CD4-positive, alpha-beta T cell treated with Interferon alpha-2 for 1 hour (primary cell): ENCODE measurements at regions not wholly inside any gene's neighbourhood (a gene's known extent, or its start where the extent isn't known, plus 50 kb on each side); places are given as distances from the start of the nearest gene placed in this dataset.

Source experiments
- DNase-seq, 2 donors: peaks; one replicate each; pipeline ENCODE4 v3.0.0-alpha.2; 2020 to 2022

DNA sequence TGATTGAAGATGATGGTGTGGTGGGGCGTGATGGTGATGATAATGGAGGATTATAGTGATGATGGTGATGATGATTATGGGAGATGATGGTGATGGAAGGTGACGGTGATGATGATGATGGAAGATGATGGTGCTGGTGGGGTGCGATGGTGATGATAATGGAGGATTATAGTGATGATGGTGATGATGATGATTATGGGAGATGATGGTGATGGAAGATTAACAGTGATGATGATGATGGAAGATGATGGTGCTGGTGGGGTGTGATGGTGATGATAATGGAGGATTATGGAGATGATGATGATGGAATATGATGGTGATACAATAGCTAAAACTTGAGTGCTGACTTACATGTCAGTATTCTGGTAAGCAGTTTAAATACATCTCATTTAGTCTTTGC, 391.0 kb upstream of the EEF2KMT start:
- no peak for DNase-seq

GRCh38 chr16:5487728-5488127, 390.1 kb upstream of the EEF2KMT start:
- no peak for DNase-seq

DNA sequence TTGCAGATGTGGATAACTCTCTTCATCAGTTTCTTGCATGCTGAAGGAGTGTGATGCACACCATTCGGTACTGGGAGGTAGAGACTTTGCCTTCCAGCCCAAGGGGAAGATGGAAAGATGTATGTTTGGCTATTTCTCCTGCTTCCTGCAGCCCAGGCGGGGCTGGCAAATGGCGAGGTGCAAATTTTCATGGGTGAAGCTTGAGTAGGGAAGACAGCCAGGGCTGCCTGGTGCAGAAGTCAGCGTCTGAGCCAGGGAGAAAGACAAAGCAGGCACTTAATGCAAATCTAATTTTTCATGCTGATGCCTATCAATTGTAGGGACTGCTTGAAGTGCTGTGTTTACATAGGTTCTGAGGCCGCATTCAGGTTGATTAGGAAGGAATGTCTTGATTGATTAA, 384.7 kb upstream of the EEF2KMT start:
- DNase-seq, result no peak

GRCh38 chr16:5480431-5481195, 383.0 kb upstream of the EEF2KMT start:
- no peak for DNase-seq

- DNase-seq, result no peak
Measured at GRCh38 chr16:5479926-5480325, 382.3 kb upstream of the EEF2KMT start.

DNA sequence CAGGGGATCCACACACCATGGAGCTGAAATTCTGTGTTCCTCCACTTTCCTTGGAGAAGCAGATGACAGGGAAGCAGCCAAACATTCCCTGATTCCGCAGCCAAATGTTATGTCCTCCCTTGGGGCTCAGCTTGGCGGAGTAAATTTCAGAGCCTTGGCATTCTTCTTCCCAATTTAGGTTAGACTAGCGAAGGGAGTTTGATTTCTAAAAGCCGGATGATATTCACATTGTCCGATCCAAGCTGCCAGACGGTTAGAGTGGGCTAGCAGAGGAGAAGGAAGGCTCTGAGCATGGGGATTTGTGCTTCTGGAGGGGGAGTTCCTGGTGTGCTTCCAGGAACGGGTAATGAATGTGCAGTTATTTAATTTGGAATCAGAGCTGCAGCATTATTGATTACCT, 380.4 kb upstream of the EEF2KMT start:
- no peak for DNase-seq

GRCh38 chr16:5477251-5477650, 379.7 kb upstream of the EEF2KMT start:
- DNase-seq, result no peak

- no peak for DNase-seq
Measured at GRCh38 chr16:5472552-5472951, 375.0 kb upstream of the EEF2KMT start.

GRCh38 chr16:5468488-5468887, 370.9 kb upstream of the EEF2KMT start:
- no peak for DNase-seq

- no peak for DNase-seq
Measured at GRCh38 chr16:5467552-5467951, 370.0 kb upstream of the EEF2KMT start.

DNA sequence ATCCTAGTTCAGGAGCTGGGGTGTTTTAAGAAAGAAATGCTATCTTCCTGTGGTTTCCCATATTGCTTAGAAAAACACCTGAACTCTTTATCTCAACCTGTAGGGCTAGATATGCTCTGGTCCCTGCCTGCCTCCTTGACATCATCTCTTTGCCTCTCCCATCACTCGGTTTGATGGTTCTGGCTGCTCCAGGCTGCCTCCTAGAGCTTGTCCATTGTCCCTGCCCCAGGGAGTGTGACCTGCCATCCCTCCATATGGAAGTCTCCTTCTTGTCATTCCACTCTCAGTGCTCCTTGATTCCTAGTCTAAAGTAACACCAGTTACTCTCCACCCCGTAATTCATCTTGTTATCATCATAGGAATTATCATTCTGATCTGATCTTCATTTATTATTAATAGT, 369.0 kb upstream of the EEF2KMT start:
- DNase-seq, result no peak

DNA sequence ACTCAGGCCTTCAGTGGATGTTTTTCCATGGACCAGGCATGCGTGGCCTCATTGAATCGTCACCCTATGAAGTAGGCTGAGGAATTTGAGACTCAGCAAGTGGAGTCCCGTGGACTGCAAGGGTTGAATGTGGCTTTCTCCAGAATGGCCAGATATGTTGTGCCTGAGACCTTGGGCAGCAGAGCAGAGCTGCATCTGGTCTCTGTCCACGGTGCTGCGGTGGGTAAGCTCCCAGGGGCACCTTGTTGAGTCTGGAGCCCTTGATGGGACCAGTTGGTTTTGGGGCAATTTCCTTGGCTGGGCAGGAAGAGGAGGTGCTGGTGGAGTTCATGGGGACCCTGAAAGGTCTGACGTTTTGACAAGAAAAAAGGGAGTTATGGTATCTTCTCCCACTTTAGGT, 368.1 kb upstream of the EEF2KMT start:
- DNase-seq, result no peak

GRCh38 chr16:5463820-5464219, 366.2 kb upstream of the EEF2KMT start:
- DNase-seq, result no peak

GRCh38 chr16:5461574-5461973, 364.0 kb upstream of the EEF2KMT start:
- no peak for DNase-seq

- DNase-seq, result no peak
Measured at GRCh38 chr16:5461141-5461540, 363.5 kb upstream of the EEF2KMT start.

GRCh38 chr16:5460701-5461100, 363.1 kb upstream of the EEF2KMT start:
- no peak for DNase-seq

- DNase-seq, result no peak
Measured at GRCh38 chr16:5459863-5460262, 362.3 kb upstream of the EEF2KMT start.

DNA sequence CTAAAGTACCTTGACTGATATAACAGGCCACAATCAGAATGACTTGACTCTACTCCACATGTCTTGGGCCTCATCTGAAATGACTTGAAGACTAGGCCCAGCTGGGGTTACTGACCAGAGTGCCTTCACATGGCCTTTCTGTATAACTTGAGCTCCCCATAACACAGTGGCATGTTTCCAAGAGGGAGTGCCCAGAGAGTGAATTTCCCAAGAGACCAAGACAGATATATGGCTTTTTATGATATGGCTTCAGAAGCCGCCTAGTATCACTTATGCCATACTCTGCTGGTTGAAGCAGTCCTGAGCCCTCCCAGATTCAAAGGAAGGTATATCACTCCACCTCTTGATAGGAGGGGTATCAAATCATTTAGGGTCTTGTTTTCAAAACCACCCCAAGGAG, 357.5 kb upstream of the EEF2KMT start:
- no peak for DNase-seq

DNA sequence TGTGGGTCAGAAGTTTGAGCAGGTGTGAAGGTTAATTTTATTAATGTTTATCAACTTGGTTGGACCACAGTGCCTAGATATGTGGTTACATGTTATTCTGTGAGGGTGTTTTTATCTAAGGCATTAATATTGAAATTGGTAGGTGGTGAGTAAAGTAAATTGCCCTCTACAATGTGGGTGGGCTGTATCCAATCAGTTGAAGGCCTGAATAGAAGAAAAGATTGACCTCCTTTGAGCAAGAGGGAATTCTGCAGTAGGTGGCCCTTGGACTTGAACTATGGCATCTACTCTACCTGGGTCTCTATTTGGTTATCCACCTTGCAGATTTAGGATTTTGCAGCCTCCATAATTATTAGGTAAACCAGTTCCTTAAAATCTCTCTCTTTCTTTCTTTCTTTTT, 356.8 kb upstream of the EEF2KMT start:
- no peak for DNase-seq

- no peak for DNase-seq
Measured at GRCh38 chr16:5451641-5452040, 354.0 kb upstream of the EEF2KMT start.

- no peak for DNase-seq
Measured at GRCh38 chr16:5450409-5451104, 353.0 kb upstream of the EEF2KMT start.

DNA sequence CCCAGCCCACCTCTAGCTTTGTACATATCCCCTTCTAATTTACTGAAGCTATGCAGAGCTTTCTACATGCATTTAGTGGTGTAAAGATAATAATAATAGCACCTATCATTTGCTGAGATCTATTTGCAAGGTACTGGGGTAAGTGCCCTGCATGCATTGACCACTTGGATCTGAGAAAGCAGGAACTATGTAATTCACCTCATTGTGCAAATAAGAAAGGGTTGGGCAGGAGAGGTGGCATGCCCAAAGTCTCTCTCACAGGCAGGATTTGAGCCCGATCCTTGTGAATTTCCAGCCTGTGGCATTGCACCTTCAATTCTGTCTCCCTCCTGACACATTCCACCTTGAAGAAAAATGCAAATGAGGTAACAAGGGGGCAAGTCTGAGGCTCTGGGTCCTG, 352.3 kb upstream of the EEF2KMT start:
- no peak for DNase-seq

- no peak for DNase-seq
Measured at GRCh38 chr16:5448798-5449197, 351.2 kb upstream of the EEF2KMT start.

GRCh38 chr16:5447734-5448133, 350.1 kb upstream of the EEF2KMT start:
- no peak for DNase-seq
